ENCODE measurements at regions not wholly inside any gene's neighbourhood (a gene's known extent, or its start where the extent isn't known, plus 50 kb on each side); places are given as distances from the start of the nearest gene placed in this dataset.

- DNase-seq: no peak
- H3K27me3 Mint-ChIP-seq: peaks cover 6% of the 10 kb centered on the region
- no peaks in the 10 kb centered on the region for H3K4me1 Mint-ChIP-seq
- ATAC-seq: no peak
- H3K36me3 Mint-ChIP-seq (ENCODE audit: low read depth): no peaks in the 10 kb centered on the region
- H3K4me3 Mint-ChIP-seq: no peak overlapping the region
- no peak overlapping the region for H3K27ac Mint-ChIP-seq
- H3K9me3 Mint-ChIP-seq: no peaks in the 10 kb centered on the region
These were observed 324.4 kb downstream of the AJAP1 start for GRCh38 chr1:4978660-4979390.

- ATAC-seq: no peak
- Mint-ChIP-seq H3K9me3 (no peaks in the 10 kb centered on the region), H3K4me1 (no peaks in the 10 kb centered on the region), H3K36me3 (ENCODE audit: low read depth) (no peaks in the 10 kb centered on the region), H3K27ac (no peak overlapping the region), H3K4me3 (no peak overlapping the region), H3K27me3 (peaks cover 6% of the 10 kb centered on the region)
- DNase-seq: no peak
These were observed 323.3 kb downstream of the AJAP1 start for GRCh38 chr1:4977701-4978100.

- Mint-ChIP-seq H3K4me3 (no peak overlapping the region), H3K4me1 (no peaks in the 10 kb centered on the region), H3K27me3 (peaks cover 6% of the 10 kb centered on the region), H3K9me3 (no peaks in the 10 kb centered on the region), H3K27ac (no peak overlapping the region), H3K36me3 (ENCODE audit: low read depth) (no peaks in the 10 kb centered on the region)
- no peak for ATAC-seq
- no peak for DNase-seq
These were observed 322.5 kb downstream of the AJAP1 start for GRCh38 chr1:4976859-4977440.

GRCh38 chr1:4975856-4976255 is 321.4 kb downstream of the AJAP1 start:
- Mint-ChIP-seq H3K9me3 (no peaks in the 10 kb centered on the region), H3K4me1 (no peaks in the 10 kb centered on the region), H3K36me3 (ENCODE audit: low read depth) (no peaks in the 10 kb centered on the region), H3K27ac (no peak overlapping the region), H3K27me3 (peaks cover 6% of the 10 kb centered on the region), H3K4me3 (no peak overlapping the region)
- DNase-seq: no peak
- ATAC-seq: no peak

GRCh38 chr1:4974981-4975685 is 320.7 kb downstream of the AJAP1 start:
- Mint-ChIP-seq H3K36me3 (ENCODE audit: low read depth) (no peaks in the 10 kb centered on the region), H3K9me3 (no peaks in the 10 kb centered on the region), H3K4me1 (no peaks in the 10 kb centered on the region), H3K4me3 (no peak overlapping the region), H3K27me3 (peaks cover 6% of the 10 kb centered on the region), H3K27ac (no peak overlapping the region)
- ATAC-seq: no peak
- no peak for DNase-seq

GRCh38 chr1:4973341-4973740 is 318.9 kb downstream of the AJAP1 start:
- peaks cover 1% of the 10 kb centered on the region for H3K27me3 Mint-ChIP-seq
- no peaks in the 10 kb centered on the region for H3K36me3 Mint-ChIP-seq (ENCODE audit: low read depth)
- H3K27ac Mint-ChIP-seq: no peak overlapping the region
- H3K4me3 Mint-ChIP-seq: no peak overlapping the region
- no peak for DNase-seq
- H3K9me3 Mint-ChIP-seq: no peaks in the 10 kb centered on the region
- H3K4me1 Mint-ChIP-seq: no peaks in the 10 kb centered on the region
- ATAC-seq: no peak

GRCh38 chr1:4972761-4973320 is 318.4 kb downstream of the AJAP1 start:
- Mint-ChIP-seq H3K4me1 (no peaks in the 10 kb centered on the region), H3K27me3 (peaks cover 1% of the 10 kb centered on the region), H3K4me3 (no peak overlapping the region), H3K36me3 (ENCODE audit: low read depth) (no peaks in the 10 kb centered on the region), H3K9me3 (no peaks in the 10 kb centered on the region), H3K27ac (no peak overlapping the region)
- ATAC-seq (no peak), DNase-seq (no peak)

GRCh38 chr1:4971666-4972065 is 317.3 kb downstream of the AJAP1 start:
- Mint-ChIP-seq H3K27ac (no peak overlapping the region), H3K9me3 (no peaks in the 10 kb centered on the region), H3K36me3 (ENCODE audit: low read depth) (no peaks in the 10 kb centered on the region), H3K4me3 (no peak overlapping the region), H3K27me3 (peaks cover 4% of the 10 kb centered on the region), H3K4me1 (no peaks in the 10 kb centered on the region)
- ATAC-seq: no peak
- no peak for DNase-seq

- ATAC-seq (no peak), DNase-seq (no peak)
- Mint-ChIP-seq H3K4me1 (peaks cover 6% of the 10 kb centered on the region), H3K36me3 (ENCODE audit: low read depth) (no peaks in the 10 kb centered on the region), H3K27ac (no peak overlapping the region), H3K27me3 (peaks cover 3% of the 10 kb centered on the region), H3K4me3 (no peak overlapping the region), H3K9me3 (no peaks in the 10 kb centered on the region)
These were observed 316.1 kb downstream of the AJAP1 start for GRCh38 chr1:4970532-4970931.

GRCh38 chr1:4969556-4970129 is 315.2 kb downstream of the AJAP1 start:
- ATAC-seq (no peak), DNase-seq (no peak)
- Mint-ChIP-seq H3K27ac (no peak overlapping the region), H3K27me3 (peaks cover 3% of the 10 kb centered on the region), H3K36me3 (ENCODE audit: low read depth) (no peaks in the 10 kb centered on the region), H3K4me3 (no peak overlapping the region), H3K4me1 (peaks cover 6% of the 10 kb centered on the region), H3K9me3 (no peaks in the 10 kb centered on the region)

GRCh38 chr1:4965346-4966075 is 311.1 kb downstream of the AJAP1 start:
- H3K9me3 Mint-ChIP-seq: no peaks in the 10 kb centered on the region
- H3K36me3 Mint-ChIP-seq (ENCODE audit: low read depth): no peaks in the 10 kb centered on the region
- H3K27me3 Mint-ChIP-seq: peaks cover 7% of the 10 kb centered on the region
- ATAC-seq (no peak), DNase-seq (no peak)
- H3K4me3 Mint-ChIP-seq: no peak overlapping the region
- no peak overlapping the region for H3K27ac Mint-ChIP-seq
- H3K4me1 Mint-ChIP-seq: peaks cover 6% of the 10 kb centered on the region

GRCh38 chr1:4964634-4965345 is 310.4 kb downstream of the AJAP1 start:
- Mint-ChIP-seq H3K27me3 (peaks cover 7% of the 10 kb centered on the region), H3K27ac (no peak overlapping the region), H3K9me3 (no peaks in the 10 kb centered on the region), H3K36me3 (ENCODE audit: low read depth) (no peaks in the 10 kb centered on the region), H3K4me1 (peaks cover 6% of the 10 kb centered on the region), H3K4me3 (no peak overlapping the region)
- ATAC-seq (no peak), DNase-seq (no peak)

GRCh38 chr1:4963251-4963650 is 308.8 kb downstream of the AJAP1 start:
- peaks cover 7% of the 10 kb centered on the region for H3K27me3 Mint-ChIP-seq
- no peaks in the 10 kb centered on the region for H3K9me3 Mint-ChIP-seq
- no peak overlapping the region for H3K4me3 Mint-ChIP-seq
- no peak overlapping the region for H3K27ac Mint-ChIP-seq
- H3K4me1 Mint-ChIP-seq: peaks cover 6% of the 10 kb centered on the region
- H3K36me3 Mint-ChIP-seq (ENCODE audit: low read depth): no peaks in the 10 kb centered on the region
- DNase-seq (no peak), ATAC-seq (no peak)

GRCh38 chr1:4962836-4963235 is 308.4 kb downstream of the AJAP1 start:
- Mint-ChIP-seq H3K9me3 (no peaks in the 10 kb centered on the region), H3K27ac (no peak overlapping the region), H3K27me3 (peaks cover 7% of the 10 kb centered on the region), H3K4me1 (peaks cover 6% of the 10 kb centered on the region), H3K4me3 (no peak overlapping the region), H3K36me3 (ENCODE audit: low read depth) (no peaks in the 10 kb centered on the region)
- DNase-seq: no peak
- ATAC-seq: no peak
